Activated T-cell treated with anti-CD3 and anti-CD28 coated beads, Interleukin-2, amount 50 U/mL, for 24 hours (primary cell): ENCODE measurements at regions not wholly inside any gene's neighbourhood (a gene's known extent, or its start where the extent isn't known, plus 50 kb on each side); places are given as distances from the start of the nearest gene placed in this dataset.

Experiments
- DNase-seq: peaks from one replicate; pipeline ENCODE4 v3.0.0-alpha.2; 2020
- H3K27ac Mint-ChIP-seq: 2 replicates; pipeline ENCODE4 v1.8.0; 2020; ENCODE audit warnings: mild to moderate bottlenecking, mixed read lengths
- H3K27me3 Mint-ChIP-seq: 2 replicates; pipeline ENCODE4 v1.8.0; 2020; ENCODE audit warnings: mixed read lengths
- H3K36me3 Mint-ChIP-seq: 2 replicates; pipeline ENCODE4 v1.8.0; 2020; ENCODE audit warnings: low read depth, mixed read lengths
- H3K4me1 Mint-ChIP-seq: 2 replicates; pipeline ENCODE4 v1.8.0; 2020; ENCODE audit warnings: low read depth, mixed read lengths
- H3K4me3 Mint-ChIP-seq: 2 replicates; pipeline ENCODE4 v1.8.0; 2020; ENCODE audit warnings: mild to moderate bottlenecking, moderate library complexity, mixed read lengths
- H3K9me3 Mint-ChIP-seq: 2 replicates; pipeline ENCODE4 v1.8.0; 2020; ENCODE audit warnings: mixed read lengths

DNA sequence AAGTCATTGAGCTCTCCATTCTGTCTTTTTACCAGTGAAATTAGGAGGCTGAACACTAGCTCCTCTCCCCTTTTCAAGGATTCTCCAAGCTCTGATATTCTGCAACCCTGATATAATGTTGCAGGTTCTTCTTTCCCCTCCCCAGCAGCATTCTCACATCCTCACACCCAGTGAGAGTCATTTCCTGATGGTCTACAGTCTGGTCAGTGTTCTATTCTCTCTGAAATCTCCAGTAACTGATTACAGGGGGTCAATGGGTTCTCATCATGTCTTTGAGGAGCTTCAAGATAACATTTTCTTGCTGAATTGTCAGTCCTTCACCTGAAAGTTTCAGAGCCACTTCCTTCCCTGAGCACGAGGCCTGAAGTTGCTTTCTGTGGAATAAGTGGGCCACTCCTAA, 299.4 kb downstream of the PTEN start:
- no peak for DNase-seq
- H3K4me3 Mint-ChIP-seq, result no peak overlapping the region
- no peaks in the 10 kb centered on the region for H3K9me3 Mint-ChIP-seq
- peaks cover 24% of the 10 kb centered on the region for H3K4me1 Mint-ChIP-seq
- H3K27ac Mint-ChIP-seq, result no peak overlapping the region
- H3K27me3 Mint-ChIP-seq, result no peaks in the 10 kb centered on the region
- H3K36me3 Mint-ChIP-seq, result no peaks in the 10 kb centered on the region

DNA sequence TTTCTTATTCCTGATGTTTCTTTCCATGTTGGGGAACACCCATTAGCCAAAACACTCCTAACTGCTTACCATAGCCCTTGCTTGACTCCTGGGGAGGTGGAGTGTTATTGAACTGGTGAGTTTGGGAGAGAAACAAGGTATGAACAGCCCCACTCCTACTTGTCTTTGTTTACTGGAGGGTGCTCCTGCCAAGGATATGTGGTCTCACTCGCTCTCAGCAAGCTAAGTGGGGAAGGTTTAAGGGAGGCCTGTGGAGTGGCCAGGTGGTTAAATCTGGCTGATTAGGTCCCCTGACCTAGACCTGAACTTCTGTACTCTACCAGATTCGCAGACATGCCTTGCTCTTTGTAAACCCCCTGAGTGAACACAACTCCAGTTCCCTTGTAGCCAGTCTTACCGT, 300.1 kb downstream of the PTEN start:
- Mint-ChIP-seq H3K27ac (no peak overlapping the region), H3K4me1 (peaks cover 21% of the 10 kb centered on the region), H3K27me3 (no peaks in the 10 kb centered on the region), H3K9me3 (peaks cover 2% of the 10 kb centered on the region), H3K4me3 (no peak overlapping the region), H3K36me3 (no peaks in the 10 kb centered on the region)
- no peak for DNase-seq

DNA sequence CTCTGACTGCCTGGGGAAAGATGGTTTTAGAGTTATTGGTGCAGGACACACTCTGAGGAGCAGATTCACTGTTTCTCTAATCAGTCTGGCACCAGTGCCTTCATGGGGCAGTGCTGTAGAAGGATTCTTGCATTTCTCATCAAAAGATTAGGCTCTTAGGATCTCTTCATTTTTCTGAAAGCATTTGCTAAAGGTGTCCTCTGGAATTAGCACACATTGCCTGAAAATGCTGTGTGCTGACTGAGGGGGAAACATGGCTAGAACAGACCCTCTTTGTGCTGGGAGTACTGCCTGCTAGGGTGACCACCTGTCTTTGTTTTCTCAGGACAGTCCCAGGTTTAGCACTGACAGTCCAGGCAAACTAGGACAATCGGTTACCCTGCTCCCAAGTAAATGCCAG, 301.0 kb downstream of the PTEN start:
- Mint-ChIP-seq H3K27me3 (no peaks in the 10 kb centered on the region), H3K27ac (no peak overlapping the region)

DNA sequence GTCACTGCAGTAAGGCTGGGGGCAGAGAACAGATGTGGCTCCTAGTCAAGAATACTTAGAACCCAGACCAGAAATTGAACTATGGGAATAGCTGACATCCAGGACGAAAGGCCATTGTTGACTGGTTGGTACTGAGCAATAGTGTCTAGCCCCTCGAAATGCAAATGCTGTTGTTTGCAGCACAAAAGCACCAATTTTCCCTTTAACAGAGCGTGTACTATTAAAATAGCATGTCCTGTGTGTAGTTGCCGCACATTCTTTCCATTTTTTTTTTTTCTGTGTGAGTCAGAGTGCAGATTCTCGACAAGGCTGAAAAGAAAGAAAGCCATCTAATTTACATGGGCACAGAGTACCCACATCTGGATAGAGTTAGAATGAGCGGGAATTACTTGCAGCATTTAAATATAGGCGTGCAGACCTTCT, 302.4 kb downstream of the PTEN start:
- no peak for DNase-seq
- Mint-ChIP-seq H3K27ac (no peak overlapping the region), H3K4me1 (peaks cover 37% of the 10 kb centered on the region), H3K4me3 (no peak overlapping the region), H3K36me3 (no peaks in the 10 kb centered on the region), H3K9me3 (peaks cover 13% of the 10 kb centered on the region), H3K27me3 (no peaks in the 10 kb centered on the region)

More for the DNA sequence above, 301.0 kb downstream of the PTEN start:
- H3K4me1 Mint-ChIP-seq, result peaks cover 26% of the 10 kb centered on the region
- DNase-seq, result no peak
- peaks cover 8% of the 10 kb centered on the region for H3K9me3 Mint-ChIP-seq
- H3K36me3 Mint-ChIP-seq, result no peaks in the 10 kb centered on the region
- H3K4me3 Mint-ChIP-seq, result no peak overlapping the region

DNA sequence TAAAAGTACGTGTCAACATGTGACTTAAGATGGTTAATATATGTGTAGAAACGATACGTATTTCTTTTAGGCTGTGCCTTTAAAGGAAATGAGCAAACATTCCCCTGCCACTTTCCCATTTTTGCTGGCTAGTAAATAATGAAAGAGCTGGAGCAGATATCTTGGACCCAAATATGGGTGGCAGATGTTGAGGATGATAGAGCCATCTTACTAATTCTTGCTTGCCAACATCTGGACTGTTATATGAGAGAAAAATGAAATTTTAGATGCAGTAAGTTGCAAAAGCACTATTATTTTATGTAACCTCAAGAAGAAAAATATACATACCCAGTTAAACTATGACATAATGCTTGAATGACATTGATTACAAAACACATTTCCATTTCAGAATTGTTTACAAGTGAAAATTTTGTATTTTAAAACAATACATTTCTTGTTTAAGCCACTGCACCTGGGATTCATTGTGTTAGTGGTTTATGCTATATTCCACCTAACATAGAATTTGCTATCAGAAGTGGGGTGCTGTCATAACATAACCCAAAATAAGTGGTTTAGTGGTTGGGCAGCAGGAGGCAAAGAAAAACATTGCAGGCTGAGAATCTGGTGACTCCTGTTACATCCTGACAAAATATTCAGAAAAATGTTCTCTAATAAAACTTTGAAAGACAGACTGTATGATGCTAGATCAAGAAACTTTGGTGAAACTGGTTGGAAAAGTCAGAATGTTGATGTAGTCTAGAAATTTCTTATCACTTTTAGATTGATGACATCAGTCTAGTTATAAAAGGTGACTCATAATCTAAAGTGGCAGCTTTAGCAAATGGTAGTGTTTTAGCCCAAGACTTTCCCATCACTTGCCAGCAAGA, 305.0 kb downstream of the PTEN start:
- Mint-ChIP-seq H3K27me3 (no peaks in the 10 kb centered on the region), H3K36me3 (no peaks in the 10 kb centered on the region), H3K4me3 (no peak overlapping the region), H3K27ac (no peak overlapping the region), H3K9me3 (peaks cover 13% of the 10 kb centered on the region), H3K4me1 (peaks cover 50% of the 10 kb centered on the region)
- no peak for DNase-seq

DNA sequence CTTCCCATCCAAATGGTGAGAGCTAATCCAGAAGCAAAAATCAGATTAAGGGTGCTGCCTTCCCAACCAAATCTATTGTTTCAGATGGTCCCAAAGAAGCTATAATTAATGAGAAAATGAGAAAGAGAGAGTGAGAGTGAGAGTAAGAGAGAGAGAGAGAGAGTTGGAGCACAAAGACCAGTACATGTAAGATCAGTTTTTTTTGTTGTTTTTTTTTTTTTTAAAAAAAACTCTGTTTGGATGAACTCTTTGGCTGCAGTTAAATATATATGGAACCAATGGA, 305.6 kb downstream of the PTEN start:
- peaks cover 50% of the 10 kb centered on the region for H3K4me1 Mint-ChIP-seq
- no peak for DNase-seq
- peaks cover 13% of the 10 kb centered on the region for H3K9me3 Mint-ChIP-seq
- H3K4me3 Mint-ChIP-seq, result no peak overlapping the region
- H3K36me3 Mint-ChIP-seq, result no peaks in the 10 kb centered on the region
- no peak overlapping the region for H3K27ac Mint-ChIP-seq
- no peaks in the 10 kb centered on the region for H3K27me3 Mint-ChIP-seq

DNA sequence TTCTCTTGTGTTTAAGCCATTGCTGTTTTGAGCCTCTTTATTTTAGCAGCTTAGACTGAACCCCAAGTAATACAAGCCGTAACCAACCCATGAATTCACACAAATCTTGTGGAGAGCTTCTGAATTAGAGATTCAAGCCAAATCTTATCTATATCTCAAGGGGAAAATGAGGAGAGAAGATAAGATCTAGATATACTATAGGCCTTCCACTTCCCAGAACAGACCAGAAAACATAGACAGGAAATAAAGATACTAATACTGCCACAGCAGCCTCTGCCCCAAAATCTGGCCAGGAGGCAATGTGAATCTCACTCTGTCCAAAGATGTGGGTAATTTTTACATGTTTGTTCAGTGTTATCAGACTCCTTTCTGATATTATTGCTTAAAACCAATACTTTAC, 307.2 kb downstream of the PTEN start:
- Mint-ChIP-seq H3K4me1 (peaks cover 50% of the 10 kb centered on the region), H3K36me3 (peaks cover 4% of the 10 kb centered on the region), H3K9me3 (peaks cover 27% of the 10 kb centered on the region), H3K27ac (no peak overlapping the region), H3K4me3 (no peak overlapping the region), H3K27me3 (no peaks in the 10 kb centered on the region)
- no peak for DNase-seq

DNA sequence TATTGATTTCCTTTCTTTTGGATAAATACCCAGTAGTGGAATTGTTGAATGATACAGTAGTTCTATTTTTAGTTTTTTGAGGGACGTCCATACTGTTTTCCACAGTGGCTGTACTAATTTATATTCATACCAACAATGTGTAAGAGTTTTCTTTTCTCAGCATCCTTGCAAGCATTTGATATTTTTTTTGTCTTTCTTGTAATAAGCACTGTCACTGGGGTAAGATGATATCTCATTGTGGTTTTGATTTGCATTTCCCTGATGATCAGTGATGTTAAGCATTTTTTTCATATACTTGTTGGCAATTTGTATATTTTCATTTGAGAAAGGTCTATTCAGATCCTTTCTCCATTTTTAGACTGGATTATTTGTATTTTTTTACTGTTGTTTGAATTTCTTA, 308.7 kb downstream of the PTEN start:
- no peak for DNase-seq
- Mint-ChIP-seq H3K27me3 (no peaks in the 10 kb centered on the region), H3K27ac (no peak overlapping the region), H3K4me3 (no peak overlapping the region), H3K36me3 (peaks cover 4% of the 10 kb centered on the region), H3K4me1 (peaks cover 36% of the 10 kb centered on the region), H3K9me3 (peaks cover 28% of the 10 kb centered on the region)

DNA sequence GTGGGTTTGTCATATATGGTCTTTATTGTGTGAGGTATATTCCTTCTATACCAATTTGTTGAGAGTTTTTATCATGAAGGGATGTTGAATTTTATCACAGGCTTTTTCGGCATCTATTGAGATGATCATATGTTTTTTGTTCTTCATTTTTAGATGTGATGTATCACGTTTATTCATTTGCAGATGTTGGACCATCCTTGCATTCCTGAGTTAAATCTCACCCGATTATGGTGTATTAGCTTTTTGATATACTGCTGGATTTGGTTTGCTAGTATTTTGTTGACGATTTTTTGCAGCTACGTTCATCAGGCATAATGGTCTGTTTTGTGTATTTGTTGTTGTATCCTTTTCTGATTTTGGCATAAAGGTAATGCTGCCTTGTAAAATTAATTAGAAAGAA, 311.0 kb downstream of the PTEN start:
- no peak overlapping the region for H3K4me3 Mint-ChIP-seq
- no peak for DNase-seq
- H3K27me3 Mint-ChIP-seq, result no peaks in the 10 kb centered on the region
- H3K4me1 Mint-ChIP-seq, result peaks cover 29% of the 10 kb centered on the region
- peaks cover 27% of the 10 kb centered on the region for H3K9me3 Mint-ChIP-seq
- H3K27ac Mint-ChIP-seq, result no peak overlapping the region
- peaks cover 4% of the 10 kb centered on the region for H3K36me3 Mint-ChIP-seq

DNA sequence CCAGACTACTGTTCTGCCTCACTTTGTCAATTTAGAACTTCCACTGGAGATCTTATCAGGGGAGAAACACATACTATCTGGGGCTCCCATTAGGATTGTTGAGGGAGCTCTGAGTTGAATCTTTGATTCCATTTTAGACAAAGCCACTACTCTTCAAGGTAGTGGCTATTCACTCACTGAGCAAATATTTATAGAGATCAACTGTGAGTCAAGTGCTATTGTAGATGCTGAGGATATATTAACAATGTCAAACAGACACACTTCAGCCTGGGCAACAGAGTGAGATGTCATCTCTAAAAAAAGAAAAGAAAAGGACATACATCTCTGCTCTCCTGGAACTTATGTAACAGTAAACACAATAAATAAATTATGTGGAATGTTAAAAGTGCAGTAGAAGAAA, 315.3 kb downstream of the PTEN start:
- Mint-ChIP-seq H3K36me3 (peaks cover 4% of the 10 kb centered on the region), H3K27me3 (no peaks in the 10 kb centered on the region), H3K27ac (no peak overlapping the region), H3K9me3 (peaks cover 21% of the 10 kb centered on the region), H3K4me3 (no peak overlapping the region), H3K4me1 (peaks cover 9% of the 10 kb centered on the region)
- DNase-seq, result no peak

DNA sequence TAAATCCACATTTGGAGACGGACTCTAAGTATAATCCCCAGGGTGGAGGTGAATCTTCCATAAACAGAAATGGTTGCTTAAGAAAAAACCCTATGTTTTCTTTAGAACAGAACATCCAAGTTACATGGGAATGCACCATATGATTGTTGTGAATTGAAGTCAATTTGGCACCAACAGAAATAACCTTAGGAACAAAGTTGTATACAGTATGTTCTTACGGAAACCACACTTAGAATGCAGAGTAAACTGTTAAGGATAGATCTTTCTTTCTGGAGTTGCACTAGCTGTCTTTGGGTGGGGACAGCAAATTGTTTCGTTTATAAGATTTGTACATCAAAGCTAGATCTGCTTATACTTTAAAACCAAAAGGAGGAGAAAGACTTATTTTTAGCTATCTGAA, 316.4 kb downstream of the PTEN start:
- no peaks in the 10 kb centered on the region for H3K27me3 Mint-ChIP-seq
- no peak overlapping the region for H3K27ac Mint-ChIP-seq
- H3K9me3 Mint-ChIP-seq, result peaks cover 13% of the 10 kb centered on the region
- DNase-seq, result no peak
- H3K4me1 Mint-ChIP-seq, result peaks cover 9% of the 10 kb centered on the region
- H3K36me3 Mint-ChIP-seq, result peaks cover 4% of the 10 kb centered on the region
- no peak overlapping the region for H3K4me3 Mint-ChIP-seq

DNA sequence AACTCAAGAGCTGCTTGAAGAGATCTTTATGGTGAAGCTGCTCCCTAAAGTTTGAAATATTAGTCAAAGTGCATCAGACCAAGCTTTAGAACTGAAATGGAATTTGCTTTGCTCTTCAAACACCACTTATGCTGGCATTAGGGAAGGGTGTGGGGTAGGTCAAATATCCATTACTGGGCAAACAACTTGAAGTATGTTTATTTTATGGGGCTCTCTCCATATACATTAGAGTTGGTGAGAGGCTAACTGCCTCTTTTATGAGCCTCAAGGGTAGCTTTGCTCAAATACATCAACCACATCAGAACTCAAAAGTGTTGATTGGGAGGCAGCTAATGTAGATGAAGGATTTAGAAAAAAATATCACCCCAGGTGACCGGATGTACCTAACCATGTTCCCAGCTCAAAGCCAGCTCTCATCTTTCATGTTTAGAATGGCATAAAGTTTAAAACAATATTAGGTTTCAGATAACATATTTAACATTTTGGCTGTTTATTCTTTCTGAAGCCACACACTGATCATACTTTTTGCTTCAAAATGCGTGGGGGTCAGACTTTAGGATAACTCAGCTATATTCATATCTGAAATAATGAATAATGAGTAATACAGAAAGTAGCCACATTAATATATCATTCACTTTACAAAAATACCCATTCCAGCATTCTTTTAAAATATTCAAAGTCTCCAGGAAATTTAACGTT, 318.6 kb downstream of the PTEN start:
- no peak overlapping the region for H3K4me3 Mint-ChIP-seq
- H3K9me3 Mint-ChIP-seq, result peaks cover 7% of the 10 kb centered on the region
- H3K36me3 Mint-ChIP-seq, result no peaks in the 10 kb centered on the region
- H3K27me3 Mint-ChIP-seq, result no peaks in the 10 kb centered on the region
- H3K27ac Mint-ChIP-seq, result no peak overlapping the region
- DNase-seq, result no peak
- H3K4me1 Mint-ChIP-seq, result peaks cover 9% of the 10 kb centered on the region

DNA sequence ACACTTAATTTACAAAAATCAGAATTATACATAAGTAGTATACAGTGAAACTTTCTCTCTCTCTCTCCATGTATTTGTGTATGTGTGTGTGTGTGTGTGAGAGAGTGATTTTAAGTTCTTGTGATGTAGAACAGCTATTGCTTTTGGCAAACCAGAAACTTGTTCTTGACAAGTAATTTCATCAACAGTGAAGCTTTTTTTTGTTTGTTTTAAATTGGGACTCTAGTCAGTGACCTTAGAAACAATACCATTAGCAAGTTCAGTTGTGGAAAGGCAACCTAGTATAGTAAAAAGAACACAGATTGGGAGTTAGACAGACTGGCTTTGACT, 319.1 kb downstream of the PTEN start:
- Mint-ChIP-seq H3K36me3 (no peaks in the 10 kb centered on the region), H3K4me3 (no peak overlapping the region), H3K27ac (no peak overlapping the region), H3K27me3 (no peaks in the 10 kb centered on the region), H3K4me1 (peaks cover 9% of the 10 kb centered on the region), H3K9me3 (peaks cover 2% of the 10 kb centered on the region)
- no peak for DNase-seq

DNA sequence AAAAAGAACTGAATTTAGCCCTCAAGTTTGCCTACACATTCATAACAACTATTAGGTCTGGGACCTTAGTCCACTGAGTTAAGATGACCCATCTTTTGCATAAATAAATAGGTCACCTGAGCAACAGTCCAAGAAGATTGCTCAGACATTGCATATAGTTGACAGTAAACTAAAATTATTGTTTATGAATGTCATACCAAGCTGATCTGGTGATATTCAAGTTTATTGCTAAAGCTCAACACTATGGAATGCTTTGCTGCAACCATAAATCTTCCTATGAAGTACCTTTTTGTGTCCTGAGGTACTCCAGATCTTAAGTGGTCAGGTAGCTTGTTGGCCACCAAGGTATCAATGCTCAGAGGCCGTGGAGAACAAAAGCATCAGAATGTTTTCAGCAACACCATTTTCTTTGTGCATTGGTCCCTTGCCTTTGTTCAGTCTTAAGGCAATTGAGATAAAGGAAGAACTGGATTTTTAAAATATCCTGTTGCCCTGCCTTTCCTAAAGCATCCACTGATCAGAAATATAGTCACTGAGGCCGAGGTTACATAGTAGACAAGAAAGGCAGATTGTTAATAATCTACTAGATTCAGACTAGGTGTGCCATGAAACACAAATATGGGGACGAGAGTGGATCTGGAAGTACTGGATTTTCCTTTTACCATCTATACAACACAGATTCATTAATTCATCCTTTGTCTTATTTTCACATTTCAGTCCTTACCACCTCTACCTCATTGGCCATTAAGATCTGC, 321.3 kb downstream of the PTEN start:
- H3K9me3 Mint-ChIP-seq, result no peaks in the 10 kb centered on the region
- no peak for DNase-seq
- H3K4me1 Mint-ChIP-seq, result peaks cover 9% of the 10 kb centered on the region
- H3K27me3 Mint-ChIP-seq, result no peaks in the 10 kb centered on the region
- H3K4me3 Mint-ChIP-seq, result no peak overlapping the region
- H3K27ac Mint-ChIP-seq, result no peak overlapping the region
- H3K36me3 Mint-ChIP-seq, result no peaks in the 10 kb centered on the region

DNA sequence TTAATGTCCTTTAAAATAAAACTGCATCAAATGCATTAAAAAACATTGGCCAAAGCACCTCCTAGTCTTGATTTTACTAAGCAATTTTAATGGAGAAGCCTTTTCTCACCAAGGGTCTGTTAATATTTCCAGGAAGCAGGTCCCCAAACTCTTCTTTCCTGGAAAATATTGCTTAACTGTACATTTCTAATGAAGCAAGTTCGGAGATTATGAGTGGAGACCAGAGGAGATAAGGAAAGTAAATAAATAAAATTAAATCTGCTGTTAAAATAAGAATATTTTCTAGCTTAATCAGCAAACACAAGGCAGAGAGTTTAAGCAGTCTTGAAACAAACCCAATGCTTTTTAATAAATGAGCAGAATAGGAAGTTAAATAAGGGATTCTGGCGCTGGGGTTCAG, 322.4 kb downstream of the PTEN start:
- Mint-ChIP-seq H3K27me3 (no peaks in the 10 kb centered on the region), H3K4me3 (no peak overlapping the region), H3K9me3 (no peaks in the 10 kb centered on the region), H3K36me3 (no peaks in the 10 kb centered on the region), H3K4me1 (peaks cover 11% of the 10 kb centered on the region), H3K27ac (no peak overlapping the region)
- DNase-seq, result no peak
